ENCODE measurements at regions not wholly inside any gene's neighbourhood (a gene's known extent, or its start where the extent isn't known, plus 50 kb on each side); places are given as distances from the start of the nearest gene placed in this dataset.

DNA sequence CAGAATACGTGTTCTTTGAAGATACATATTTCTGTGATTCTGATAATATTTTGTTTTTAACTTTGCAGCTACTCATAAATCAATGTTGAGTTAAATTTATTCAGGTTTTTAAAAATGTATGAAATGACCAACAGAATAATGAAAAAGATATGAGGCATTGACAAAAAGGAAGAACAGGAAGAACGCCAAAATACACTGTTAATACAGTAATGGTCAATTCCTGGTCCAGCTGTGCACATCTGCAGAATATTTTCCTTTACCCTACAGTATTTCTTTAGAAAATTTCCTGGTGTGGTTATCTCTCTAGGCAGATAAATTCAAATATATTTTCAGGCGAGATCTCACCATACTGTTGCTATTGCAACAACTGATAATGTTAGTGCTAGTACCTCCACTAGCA, 203.2 kb upstream of the DGKB start:
- TF ChIP-seq, protein P1, sequence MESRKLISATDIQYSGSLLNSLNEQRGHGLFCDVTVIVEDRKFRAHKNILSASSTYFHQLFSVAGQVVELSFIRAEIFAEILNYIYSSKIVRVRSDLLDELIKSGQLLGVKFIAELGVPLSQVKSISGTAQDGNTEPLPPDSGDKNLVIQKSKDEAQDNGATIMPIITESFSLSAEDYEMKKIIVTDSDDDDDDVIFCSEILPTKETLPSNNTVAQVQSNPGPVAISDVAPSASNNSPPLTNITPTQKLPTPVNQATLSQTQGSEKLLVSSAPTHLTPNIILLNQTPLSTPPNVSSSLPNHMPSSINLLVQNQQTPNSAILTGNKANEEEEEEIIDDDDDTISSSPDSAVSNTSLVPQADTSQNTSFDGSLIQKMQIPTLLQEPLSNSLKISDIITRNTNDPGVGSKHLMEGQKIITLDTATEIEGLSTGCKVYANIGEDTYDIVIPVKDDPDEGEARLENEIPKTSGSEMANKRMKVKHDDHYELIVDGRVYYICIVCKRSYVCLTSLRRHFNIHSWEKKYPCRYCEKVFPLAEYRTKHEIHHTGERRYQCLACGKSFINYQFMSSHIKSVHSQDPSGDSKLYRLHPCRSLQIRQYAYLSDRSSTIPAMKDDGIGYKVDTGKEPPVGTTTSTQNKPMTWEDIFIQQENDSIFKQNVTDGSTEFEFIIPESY (IDR thresholded peaks at IDR 0.05) = no peak
- TF ChIP-seq, protein P2, sequence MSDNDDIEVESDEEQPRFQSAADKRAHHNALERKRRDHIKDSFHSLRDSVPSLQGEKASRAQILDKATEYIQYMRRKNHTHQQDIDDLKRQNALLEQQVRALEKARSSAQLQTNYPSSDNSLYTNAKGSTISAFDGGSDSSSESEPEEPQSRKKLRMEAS (IDR thresholded peaks at IDR 0.05) = no peak
- TF ChIP-seq RAD21 (IDR thresholded peaks at IDR 0.05) = no peak
- TF ChIP-seq GABPA (IDR thresholded peaks at IDR 0.05 in 1 of 2, conservative IDR thresholded peaks at IDR 0.05 in 1 of 2) = no peak
- no peak for TF ChIP-seq TAF1 (conservative IDR thresholded peaks at IDR 0.05)
- TF ChIP-seq, protein P3, sequence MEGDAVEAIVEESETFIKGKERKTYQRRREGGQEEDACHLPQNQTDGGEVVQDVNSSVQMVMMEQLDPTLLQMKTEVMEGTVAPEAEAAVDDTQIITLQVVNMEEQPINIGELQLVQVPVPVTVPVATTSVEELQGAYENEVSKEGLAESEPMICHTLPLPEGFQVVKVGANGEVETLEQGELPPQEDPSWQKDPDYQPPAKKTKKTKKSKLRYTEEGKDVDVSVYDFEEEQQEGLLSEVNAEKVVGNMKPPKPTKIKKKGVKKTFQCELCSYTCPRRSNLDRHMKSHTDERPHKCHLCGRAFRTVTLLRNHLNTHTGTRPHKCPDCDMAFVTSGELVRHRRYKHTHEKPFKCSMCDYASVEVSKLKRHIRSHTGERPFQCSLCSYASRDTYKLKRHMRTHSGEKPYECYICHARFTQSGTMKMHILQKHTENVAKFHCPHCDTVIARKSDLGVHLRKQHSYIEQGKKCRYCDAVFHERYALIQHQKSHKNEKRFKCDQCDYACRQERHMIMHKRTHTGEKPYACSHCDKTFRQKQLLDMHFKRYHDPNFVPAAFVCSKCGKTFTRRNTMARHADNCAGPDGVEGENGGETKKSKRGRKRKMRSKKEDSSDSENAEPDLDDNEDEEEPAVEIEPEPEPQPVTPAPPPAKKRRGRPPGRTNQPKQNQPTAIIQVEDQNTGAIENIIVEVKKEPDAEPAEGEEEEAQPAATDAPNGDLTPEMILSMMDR (IDR thresholded peaks at IDR 0.05; ENCODE audit: low read depth, low read length, missing input control) = no peak
- DNase-seq (ENCODE audit: low spot score) = no peak
- H3K4me3 ChIP-seq (ENCODE audit: low read depth in 1 of 3, low read length in 3 of 3) = no peak overlapping the region
- no peak overlapping the region for H3K27ac ChIP-seq (ENCODE audit: low read depth in 1 of 2, low read length in 2 of 2)
- H3K9me3 ChIP-seq (ENCODE audit: control insufficient read depth in 4 of 4, low read length in 3 of 4) = no peaks in the 10 kb centered on the region
- no peaks in the 10 kb centered on the region for H3K27me3 ChIP-seq (ENCODE audit: control insufficient read depth in 4 of 4, insufficient read depth in 4 of 4, low read length in 3 of 4)
- no peak overlapping the region for H3K9ac ChIP-seq (ENCODE audit: low read depth in 1 of 2, low read length in 2 of 2)
- no peaks in the 10 kb centered on the region for H3K36me3 ChIP-seq (ENCODE audit: control insufficient read depth in 4 of 4, insufficient read depth in 3 of 4, low read depth in 1 of 4, low read length in 3 of 4)
- no peaks in the 10 kb centered on the region for H3K4me1 ChIP-seq (ENCODE audit: control insufficient read depth in 4 of 4, insufficient read depth in 4 of 4, low read length in 3 of 4)
- 84% methylated on average over 3 of the region's 3 CpGs for WGBS

DNA sequence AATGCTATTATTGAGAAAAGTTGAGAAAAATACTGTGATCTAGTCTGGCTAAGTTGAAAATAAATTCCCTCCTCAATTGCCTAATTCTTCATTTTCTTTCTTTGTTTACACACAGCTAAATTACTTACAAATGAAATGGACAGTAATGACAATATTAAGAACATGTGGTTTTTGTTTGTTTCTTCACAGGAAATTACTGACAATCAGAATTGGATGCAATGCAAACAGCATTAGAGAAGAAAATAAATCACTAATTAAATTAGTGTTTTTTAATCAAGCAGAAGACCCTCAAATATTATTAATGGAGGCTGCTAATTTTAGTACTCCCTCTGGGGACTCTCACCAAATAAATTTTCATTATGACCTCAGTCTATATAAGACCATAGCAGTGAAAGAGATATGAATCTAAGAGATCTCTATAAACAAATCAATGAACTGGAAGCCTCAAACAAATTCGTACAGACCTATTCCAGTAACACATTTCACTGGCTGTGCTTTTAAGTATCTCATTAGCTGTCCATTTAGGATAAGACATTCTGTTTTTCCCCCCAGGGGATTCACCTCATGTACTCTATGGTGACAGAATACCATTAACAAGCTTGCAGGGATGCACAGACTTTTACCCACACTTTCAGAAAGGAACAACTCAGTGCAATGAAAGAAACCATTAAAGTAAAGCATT, 202.0 kb upstream of the DGKB start:
- Histone ChIP-seq H3K4me1 (ENCODE audit: control insufficient read depth in 4 of 4, insufficient read depth in 4 of 4, low read length in 3 of 4) (no peaks in the 10 kb centered on the region), H3K9ac (ENCODE audit: low read depth in 1 of 2, low read length in 2 of 2) (no peak overlapping the region), H3K9me3 (ENCODE audit: control insufficient read depth in 4 of 4, low read length in 3 of 4) (no peaks in the 10 kb centered on the region), H3K36me3 (ENCODE audit: control insufficient read depth in 4 of 4, insufficient read depth in 3 of 4, low read depth in 1 of 4, low read length in 3 of 4) (no peaks in the 10 kb centered on the region), H3K27ac (ENCODE audit: low read depth in 1 of 2, low read length in 2 of 2) (no peak overlapping the region), H3K27me3 (ENCODE audit: control insufficient read depth in 4 of 4, insufficient read depth in 4 of 4, low read length in 3 of 4) (no peaks in the 10 kb centered on the region), H3K4me3 (ENCODE audit: low read depth in 1 of 3, low read length in 3 of 3) (no peak overlapping the region)
- 49% methylated on average over 1 of the region's 1 CpG for WGBS
- no peak for TF ChIP-seq GABPA (IDR thresholded peaks at IDR 0.05 in 1 of 2, conservative IDR thresholded peaks at IDR 0.05 in 1 of 2)
- TF ChIP-seq, protein P2 (IDR thresholded peaks at IDR 0.05) = no peak
- TF ChIP-seq FOXA1 (IDR thresholded peaks at IDR 0.05) = no peak
- no peak for TF ChIP-seq SP1 (IDR thresholded peaks at IDR 0.05)
- TF ChIP-seq, protein P4, sequence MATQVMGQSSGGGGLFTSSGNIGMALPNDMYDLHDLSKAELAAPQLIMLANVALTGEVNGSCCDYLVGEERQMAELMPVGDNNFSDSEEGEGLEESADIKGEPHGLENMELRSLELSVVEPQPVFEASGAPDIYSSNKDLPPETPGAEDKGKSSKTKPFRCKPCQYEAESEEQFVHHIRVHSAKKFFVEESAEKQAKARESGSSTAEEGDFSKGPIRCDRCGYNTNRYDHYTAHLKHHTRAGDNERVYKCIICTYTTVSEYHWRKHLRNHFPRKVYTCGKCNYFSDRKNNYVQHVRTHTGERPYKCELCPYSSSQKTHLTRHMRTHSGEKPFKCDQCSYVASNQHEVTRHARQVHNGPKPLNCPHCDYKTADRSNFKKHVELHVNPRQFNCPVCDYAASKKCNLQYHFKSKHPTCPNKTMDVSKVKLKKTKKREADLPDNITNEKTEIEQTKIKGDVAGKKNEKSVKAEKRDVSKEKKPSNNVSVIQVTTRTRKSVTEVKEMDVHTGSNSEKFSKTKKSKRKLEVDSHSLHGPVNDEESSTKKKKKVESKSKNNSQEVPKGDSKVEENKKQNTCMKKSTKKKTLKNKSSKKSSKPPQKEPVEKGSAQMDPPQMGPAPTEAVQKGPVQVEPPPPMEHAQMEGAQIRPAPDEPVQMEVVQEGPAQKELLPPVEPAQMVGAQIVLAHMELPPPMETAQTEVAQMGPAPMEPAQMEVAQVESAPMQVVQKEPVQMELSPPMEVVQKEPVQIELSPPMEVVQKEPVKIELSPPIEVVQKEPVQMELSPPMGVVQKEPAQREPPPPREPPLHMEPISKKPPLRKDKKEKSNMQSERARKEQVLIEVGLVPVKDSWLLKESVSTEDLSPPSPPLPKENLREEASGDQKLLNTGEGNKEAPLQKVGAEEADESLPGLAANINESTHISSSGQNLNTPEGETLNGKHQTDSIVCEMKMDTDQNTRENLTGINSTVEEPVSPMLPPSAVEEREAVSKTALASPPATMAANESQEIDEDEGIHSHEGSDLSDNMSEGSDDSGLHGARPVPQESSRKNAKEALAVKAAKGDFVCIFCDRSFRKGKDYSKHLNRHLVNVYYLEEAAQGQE (IDR thresholded peaks at IDR 0.05) = no peak
- no peak for TF ChIP-seq HNF4A (conservative IDR thresholded peaks at IDR 0.05)
- no peak for TF ChIP-seq EGR1 (IDR thresholded peaks at IDR 0.05; ENCODE audit: low read depth in 2 of 2)
- TF ChIP-seq, protein P1 (IDR thresholded peaks at IDR 0.05) = no peak
- TF ChIP-seq HNF4G (IDR thresholded peaks at IDR 0.05) = no peak
- no peak for TF ChIP-seq RXRA (IDR thresholded peaks at IDR 0.05)
- TF ChIP-seq YY1 (IDR thresholded peaks at IDR 0.05) = no peak
- TF ChIP-seq, protein P5, sequence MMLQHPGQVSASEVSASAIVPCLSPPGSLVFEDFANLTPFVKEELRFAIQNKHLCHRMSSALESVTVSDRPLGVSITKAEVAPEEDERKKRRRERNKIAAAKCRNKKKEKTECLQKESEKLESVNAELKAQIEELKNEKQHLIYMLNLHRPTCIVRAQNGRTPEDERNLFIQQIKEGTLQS (IDR thresholded peaks at IDR 0.05) = no peak
- TF ChIP-seq, protein P3 (IDR thresholded peaks at IDR 0.05; ENCODE audit: low read depth, low read length, missing input control) = no peak
- no peak for TF ChIP-seq FOXA2 (IDR thresholded peaks at IDR 0.05)
- TF ChIP-seq NR2F2 (IDR thresholded peaks at IDR 0.05) = no peak
- no peak for DNase-seq (ENCODE audit: low spot score)
